ENCODE measurements at regions not wholly inside any gene's neighbourhood (a gene's known extent, or its start where the extent isn't known, plus 50 kb on each side); places are given as distances from the start of the nearest gene placed in this dataset.

DNA sequence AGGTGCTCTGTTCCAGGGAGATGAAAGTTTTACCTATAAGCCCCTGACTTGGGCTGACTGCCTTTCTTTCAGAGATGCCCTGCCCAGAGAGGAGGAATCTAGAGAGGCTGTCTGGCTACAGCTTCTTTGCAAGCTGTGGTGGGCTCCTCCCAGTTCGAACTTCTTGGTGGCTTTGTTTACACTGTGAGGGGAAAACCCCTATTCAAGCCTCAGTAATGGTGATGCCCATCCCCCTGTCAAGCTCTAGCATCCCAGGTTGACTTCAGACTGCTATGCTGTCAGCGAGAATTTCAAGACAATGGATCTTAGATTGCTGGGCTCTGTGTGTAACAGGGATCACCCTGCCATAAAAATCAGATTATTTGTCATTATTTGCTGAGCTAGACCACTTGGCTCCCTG, 377.6 kb downstream of the FLRT2 start:
- H3K4me3 ChIP-seq: no peak overlapping the region
- intact Hi-C loops (cut with DNase I): no loop called here
- WGBS, 2 donors: 50% methylated on average over 1 of the region's 2 CpGs; no CpG with 5 or more reads in 1 of the 2 donors
- no peaks in the 10 kb centered on the region for H3K36me3 ChIP-seq
- DNase-seq: no peak
- no peak for TF ChIP-seq POLR2A (IDR thresholded peaks at IDR 0.05)
- no peaks in the 10 kb centered on the region for H3K9me3 ChIP-seq
- H3K27me3 ChIP-seq: no peaks in the 10 kb centered on the region
- no peak overlapping the region for H3K27ac ChIP-seq
- H3K4me1 ChIP-seq: no peaks in the 10 kb centered on the region

GRCh38 chr14:85897808-85898207, 367.9 kb downstream of the FLRT2 start:
- Histone ChIP-seq H3K36me3 (no peaks in the 10 kb centered on the region), H3K27me3 (no peaks in the 10 kb centered on the region), H3K4me3 (no peak overlapping the region), H3K27ac (no peak overlapping the region), H3K9me3 (no peaks in the 10 kb centered on the region), H3K4me1 (no peaks in the 10 kb centered on the region)
- no peak for DNase-seq
- TF ChIP-seq, protein P1, sequence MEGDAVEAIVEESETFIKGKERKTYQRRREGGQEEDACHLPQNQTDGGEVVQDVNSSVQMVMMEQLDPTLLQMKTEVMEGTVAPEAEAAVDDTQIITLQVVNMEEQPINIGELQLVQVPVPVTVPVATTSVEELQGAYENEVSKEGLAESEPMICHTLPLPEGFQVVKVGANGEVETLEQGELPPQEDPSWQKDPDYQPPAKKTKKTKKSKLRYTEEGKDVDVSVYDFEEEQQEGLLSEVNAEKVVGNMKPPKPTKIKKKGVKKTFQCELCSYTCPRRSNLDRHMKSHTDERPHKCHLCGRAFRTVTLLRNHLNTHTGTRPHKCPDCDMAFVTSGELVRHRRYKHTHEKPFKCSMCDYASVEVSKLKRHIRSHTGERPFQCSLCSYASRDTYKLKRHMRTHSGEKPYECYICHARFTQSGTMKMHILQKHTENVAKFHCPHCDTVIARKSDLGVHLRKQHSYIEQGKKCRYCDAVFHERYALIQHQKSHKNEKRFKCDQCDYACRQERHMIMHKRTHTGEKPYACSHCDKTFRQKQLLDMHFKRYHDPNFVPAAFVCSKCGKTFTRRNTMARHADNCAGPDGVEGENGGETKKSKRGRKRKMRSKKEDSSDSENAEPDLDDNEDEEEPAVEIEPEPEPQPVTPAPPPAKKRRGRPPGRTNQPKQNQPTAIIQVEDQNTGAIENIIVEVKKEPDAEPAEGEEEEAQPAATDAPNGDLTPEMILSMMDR (IDR thresholded peaks at IDR 0.05): no peak
- no peak for TF ChIP-seq POLR2A (IDR thresholded peaks at IDR 0.05)
- intact Hi-C loops (cut with DNase I): no loop called here

- intact Hi-C loops (cut with DNase I): no loop called here
- no peaks in the 10 kb centered on the region for H3K9me3 ChIP-seq
These were observed 365.7 kb downstream of the FLRT2 start for GRCh38 chr14:85895603-85896002.

DNA sequence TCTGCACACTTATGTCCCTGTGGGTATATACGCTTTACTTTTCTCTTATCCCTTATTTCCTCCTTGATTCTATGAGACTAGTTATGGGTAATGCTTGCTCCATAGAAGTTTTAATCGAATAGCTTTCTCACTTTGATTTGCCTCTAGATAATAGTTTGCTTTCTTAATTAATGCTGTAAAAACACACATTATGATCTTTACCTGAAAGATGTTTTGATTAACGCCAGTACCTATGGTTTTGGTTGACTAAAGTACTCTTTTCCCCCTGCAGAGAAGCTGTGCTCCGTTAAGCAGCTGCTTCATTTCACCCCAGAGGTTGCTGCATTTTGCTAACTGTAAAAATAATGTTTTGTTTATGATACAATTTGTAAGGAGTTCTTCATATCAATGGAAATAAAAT, 362.3 kb downstream of the FLRT2 start:
- WGBS, 2 donors: 78 to 84% methylated on average over 4 of the region's 4 CpGs
- Histone ChIP-seq H3K4me3 (no peak overlapping the region), H3K9me3 (no peaks in the 10 kb centered on the region), H3K36me3 (no peaks in the 10 kb centered on the region), H3K27me3 (no peaks in the 10 kb centered on the region), H3K27ac (no peak overlapping the region), H3K4me1 (no peaks in the 10 kb centered on the region)
- intact Hi-C loops (cut with DNase I): no loop called here
- DNase-seq: no peak
- TF ChIP-seq, protein P1 (IDR thresholded peaks at IDR 0.05): no peak
- TF ChIP-seq POLR2A (IDR thresholded peaks at IDR 0.05): no peak

More at GRCh38 chr14:85895603-85896002, 365.7 kb downstream of the FLRT2 start:
- DNase-seq: no peak
- no peak overlapping the region for H3K4me3 ChIP-seq
- TF ChIP-seq, protein P1 (IDR thresholded peaks at IDR 0.05): no peak
- TF ChIP-seq POLR2A (IDR thresholded peaks at IDR 0.05): no peak
- no peaks in the 10 kb centered on the region for H3K36me3 ChIP-seq
- no peaks in the 10 kb centered on the region for H3K27me3 ChIP-seq
- 62 to 75% methylated on average over 1 of the region's 1 CpG for WGBS, 2 donors
- H3K4me1 ChIP-seq: no peaks in the 10 kb centered on the region
- H3K27ac ChIP-seq: no peak overlapping the region

GRCh38 chr14:85883966-85884365, 354.0 kb downstream of the FLRT2 start:
- no peak overlapping the region for H3K27ac ChIP-seq
- no peaks in the 10 kb centered on the region for H3K9me3 ChIP-seq
- no peak overlapping the region for H3K4me3 ChIP-seq
- DNase-seq: no peak
- H3K36me3 ChIP-seq: no peaks in the 10 kb centered on the region
- WGBS, 2 donors: 51 to 52% methylated on average over 4 of the region's 4 CpGs
- H3K4me1 ChIP-seq: no peaks in the 10 kb centered on the region
- no peaks in the 10 kb centered on the region for H3K27me3 ChIP-seq
- no peak for TF ChIP-seq POLR2A (IDR thresholded peaks at IDR 0.05)
- TF ChIP-seq, protein P1 (IDR thresholded peaks at IDR 0.05): no peak
- intact Hi-C loops (cut with DNase I): no loop called here

DNA sequence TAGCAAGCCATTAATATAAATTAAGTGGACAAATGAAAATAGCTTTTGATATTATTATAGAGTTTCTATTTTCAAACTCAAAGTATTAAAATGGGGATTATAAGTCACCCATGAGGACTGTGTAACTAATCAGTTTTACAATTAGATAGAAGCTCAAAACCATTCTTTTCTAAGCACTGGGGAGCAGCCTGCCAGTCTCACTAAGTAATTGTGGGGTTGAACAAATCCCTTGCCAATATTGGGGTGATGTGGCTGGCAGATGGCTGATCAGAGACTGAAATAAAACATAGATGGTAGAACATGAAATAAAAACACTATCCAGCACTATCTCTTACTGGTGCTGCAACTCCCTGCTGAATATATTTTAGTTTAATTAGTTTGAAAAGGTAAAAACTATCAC, 353.2 kb downstream of the FLRT2 start:
- Histone ChIP-seq H3K36me3 (no peaks in the 10 kb centered on the region), H3K27ac (no peak overlapping the region), H3K9me3 (no peaks in the 10 kb centered on the region), H3K4me1 (no peaks in the 10 kb centered on the region), H3K27me3 (no peaks in the 10 kb centered on the region), H3K4me3 (no peak overlapping the region)
- intact Hi-C loops (cut with DNase I): no loop called here
- no peak for DNase-seq
- no peak for TF ChIP-seq POLR2A (IDR thresholded peaks at IDR 0.05)
- TF ChIP-seq, protein P1 (IDR thresholded peaks at IDR 0.05): no peak

Data from esophagus squamous epithelium (tissue), 5 donors.